Right ventricle myocardium inferior (tissue), 1 donor: ENCODE measurements at regions not wholly inside any gene's neighbourhood (a gene's known extent, or its start where the extent isn't known, plus 50 kb on each side); places are given as distances from the start of the nearest gene placed in this dataset.
"Not testable (repeated sequence)": the region's sequence is repeated elsewhere in the genome, so short reads cannot be mapped to it uniquely, and the experiment has no call there.

Source experiments
- ATAC-seq: fragments of 200-7000 bp; cut with Tn5 transposase; one replicate; pipeline ENCODE4 v1.9.1; 2020; ENCODE audit warnings: mild to moderate bottlenecking, moderate library complexity
- DNase-seq: peaks from one replicate; pipeline ENCODE4 v3.0.0; 2021; ENCODE audit errors: missing footprints
- intact Hi-C: fragments of 100-400 bp; cut with DNase I; formaldehyde crosslinking; loops from one replicate; pipeline ENCODE4 v1.11.0; 2022
- donor health status: DM: no; HTN: yes; CAD: no; lungs with severe emphysema.

DNA sequence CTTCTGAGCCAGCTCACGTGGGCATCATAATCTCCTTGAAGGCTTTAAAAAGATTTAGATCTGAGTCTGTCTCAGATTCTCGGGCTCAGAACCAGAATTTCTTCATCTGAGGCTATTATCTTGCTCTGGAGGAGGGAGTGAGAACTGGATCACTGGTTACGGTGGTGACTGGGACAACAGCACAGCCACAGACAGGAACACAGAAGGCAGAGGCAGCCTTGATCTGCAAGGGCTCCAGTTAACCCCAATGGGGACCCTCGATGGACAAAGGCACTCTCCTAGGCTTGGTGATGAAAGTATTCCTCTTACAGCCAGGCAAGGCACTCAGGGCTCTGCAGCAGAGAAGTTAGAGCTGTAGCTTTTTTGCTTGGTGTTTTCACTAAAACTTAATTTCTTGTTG is 87.7 kb upstream of the POTEM start:
- DNase-seq, ATAC-seq: not testable (repeated sequence)

DNA sequence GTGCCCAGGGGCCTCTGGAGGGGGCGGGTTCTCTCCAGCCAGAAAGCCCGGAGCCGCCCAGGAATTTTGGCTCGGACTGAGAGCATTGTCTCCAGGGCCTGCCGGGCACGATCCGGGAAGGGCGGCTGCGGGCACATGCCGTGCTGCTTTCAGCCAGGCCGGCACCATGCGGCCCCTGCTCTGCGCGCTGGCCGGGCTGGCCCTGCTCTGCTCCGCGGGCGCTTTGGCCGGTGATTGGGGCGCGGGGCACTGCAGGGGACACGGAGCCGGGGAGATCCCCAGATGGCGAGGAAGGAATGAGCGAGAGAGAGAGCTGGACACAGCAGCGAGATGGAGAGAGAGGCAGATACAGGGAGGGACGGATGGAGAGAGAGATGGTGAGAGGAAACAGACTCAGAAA is 86.7 kb upstream of the POTEM start:
- intact Hi-C loops, DNase-seq, ATAC-seq: not testable (repeated sequence)

More for the DNA sequence above, 87.7 kb upstream of the POTEM start:
- intact Hi-C loops, result not testable (repeated sequence)

DNA sequence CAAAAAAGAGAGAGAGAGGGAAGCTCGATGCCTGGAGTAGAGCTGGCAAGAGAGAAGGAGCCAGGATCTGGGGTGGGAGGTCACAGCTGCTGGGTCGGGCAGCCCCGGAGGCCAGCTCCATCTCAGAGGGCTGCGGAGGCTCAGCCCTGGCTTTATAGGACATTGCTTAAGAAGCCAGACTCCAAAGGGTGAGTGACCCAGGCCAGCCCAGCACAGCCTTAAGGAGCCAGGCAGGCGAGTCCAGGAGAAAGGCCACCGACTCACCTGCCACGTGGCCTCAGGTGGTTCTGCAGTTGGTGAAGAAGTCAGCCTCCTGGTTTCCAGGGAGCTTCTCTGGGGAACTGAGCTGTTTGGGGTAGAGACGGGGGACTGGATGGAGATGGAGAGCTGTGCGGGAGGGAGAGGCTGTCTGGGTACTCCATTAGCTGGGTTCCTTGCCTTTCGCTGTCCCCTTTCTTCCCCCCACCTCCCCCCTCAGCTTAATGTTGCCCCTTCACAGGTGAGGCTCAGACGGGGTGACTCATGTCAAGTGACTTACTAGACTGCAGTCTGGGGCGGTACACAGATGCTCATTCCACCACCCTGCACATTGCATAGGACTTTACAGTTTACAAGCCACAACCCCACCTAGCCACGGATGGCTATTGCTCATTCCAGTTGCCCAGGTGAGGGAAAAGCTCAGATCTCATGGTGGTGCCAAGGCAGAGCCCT is 85.9 kb upstream of the POTEM start:
- ATAC-seq, intact Hi-C loops, DNase-seq: not testable (repeated sequence)

DNA sequence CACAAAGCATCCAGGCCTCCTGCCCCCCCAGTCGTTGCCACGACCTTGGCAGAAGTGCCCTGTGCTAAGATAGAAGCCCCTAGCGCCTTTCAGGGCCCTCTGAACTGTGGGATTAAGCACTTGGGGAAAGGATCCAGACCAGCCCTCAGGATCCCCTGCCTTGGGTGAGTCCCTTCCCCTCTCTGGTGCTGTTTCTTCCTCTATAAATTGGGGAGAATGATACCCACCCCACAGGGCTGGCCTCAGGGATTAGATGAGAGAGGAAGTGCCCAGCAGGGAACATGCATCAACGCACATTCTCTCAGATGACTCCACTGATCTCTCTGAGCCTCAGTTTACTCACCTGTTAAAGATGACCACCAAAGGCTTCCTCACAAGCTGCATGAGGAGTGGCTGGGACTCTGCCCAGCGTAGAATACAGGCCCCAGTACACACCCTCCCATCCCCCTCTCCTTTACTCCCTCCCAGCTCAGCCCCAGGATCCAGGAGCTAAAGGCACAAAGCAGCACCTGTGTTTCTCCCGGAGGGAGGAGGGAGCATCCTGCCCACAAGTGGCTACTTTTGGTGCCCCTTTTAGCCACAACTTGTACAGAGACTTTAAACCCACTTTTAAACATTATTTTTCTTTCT is 85.3 kb upstream of the POTEM start:
- ATAC-seq, result peak; percentile 60
- DNase-seq, intact Hi-C loops: not testable (repeated sequence)

DNA sequence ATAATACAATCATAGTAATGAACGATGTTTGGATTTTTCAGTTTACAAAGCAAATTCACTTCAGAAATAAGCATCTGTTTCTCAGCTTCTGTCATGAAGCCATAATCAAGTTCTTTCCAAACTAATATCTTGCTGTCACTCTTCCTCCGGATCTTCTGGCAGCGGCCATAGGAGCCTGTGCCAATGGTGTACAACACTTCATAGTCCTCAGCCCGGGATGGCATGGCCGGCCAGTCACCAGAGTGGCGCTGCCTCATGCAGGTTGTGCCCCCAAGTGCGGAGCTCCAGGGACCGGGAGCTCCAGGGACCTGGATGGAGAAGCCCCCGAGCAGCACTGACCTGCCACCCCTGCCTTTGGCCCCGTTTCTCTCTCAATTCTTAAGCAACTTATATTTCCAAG is 77.0 kb upstream of the POTEM start:
- intact Hi-C loops, DNase-seq, ATAC-seq: not testable (repeated sequence)

DNA sequence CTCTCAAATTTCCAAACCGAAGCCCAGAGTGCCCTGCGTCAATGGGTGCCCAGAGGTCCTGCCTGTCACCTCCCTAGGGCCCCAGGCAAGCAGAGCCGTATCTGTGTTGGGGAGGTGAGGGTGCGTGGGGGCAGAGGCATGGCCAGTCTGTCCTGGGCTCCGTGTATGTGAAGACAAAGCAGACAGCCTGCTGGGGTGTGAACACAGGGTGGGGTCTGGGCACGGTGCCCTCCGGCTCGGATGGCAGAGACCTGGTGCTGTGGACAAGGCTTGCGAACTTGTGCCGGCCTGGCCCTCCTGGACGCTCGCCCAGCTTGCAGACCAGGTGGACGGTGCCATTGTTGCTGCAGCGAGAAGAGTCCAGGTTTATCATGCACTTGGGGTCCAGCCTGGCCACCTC is 53.4 kb upstream of the POTEM start:
- intact Hi-C loops, DNase-seq: not testable (repeated sequence)
- peak; percentile 29 for ATAC-seq

DNA sequence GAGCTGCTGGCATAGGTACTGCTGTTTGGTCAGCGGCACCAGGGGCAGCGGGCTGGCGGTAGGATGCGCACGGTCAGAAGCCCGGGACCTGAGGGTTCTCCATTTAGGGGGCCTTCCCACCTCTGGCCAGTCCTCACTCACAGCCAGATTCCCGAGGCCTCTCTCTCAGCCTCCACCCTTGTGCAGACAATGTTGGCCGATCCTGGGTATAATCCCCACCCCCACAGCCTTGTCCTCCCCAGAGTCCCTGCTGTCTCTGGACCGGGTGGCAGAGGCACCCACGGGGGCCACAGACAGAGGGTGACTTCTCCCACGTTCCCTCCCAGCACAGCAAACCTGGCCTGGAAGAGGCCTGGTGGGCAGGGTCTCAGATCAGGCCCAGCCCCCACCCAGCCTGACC is 52.7 kb upstream of the POTEM start:
- intact Hi-C loops, ATAC-seq: not testable (repeated sequence)
- peak; percentile 43 for DNase-seq
